ENCODE measurements at regions not wholly inside any gene's neighbourhood (a gene's known extent, or its start where the extent isn't known, plus 50 kb on each side); places are given as distances from the start of the nearest gene placed in this dataset.
"Not testable (repeated sequence)": the region's sequence is repeated elsewhere in the genome, so short reads cannot be mapped to it uniquely, and the experiment has no call there.

- no peak for DNase-seq
Observed at GRCh38 chr3:102348904-102349303, 85.9 kb upstream of the ZPLD1 start.

- no peak for DNase-seq
Observed at GRCh38 chr3:102353148-102353547, 81.7 kb upstream of the ZPLD1 start.

GRCh38 chr3:102353805-102354204, 81.0 kb upstream of the ZPLD1 start:
- DNase-seq, result no peak

GRCh38 chr3:102354818-102355515, 79.8 kb upstream of the ZPLD1 start:
- no peak for DNase-seq

- DNase-seq, result no peak
Observed at GRCh38 chr3:102356506-102356905, 78.3 kb upstream of the ZPLD1 start.

- not testable (repeated sequence) for DNase-seq
Observed at GRCh38 chr3:102357313-102357712, 77.5 kb upstream of the ZPLD1 start.

GRCh38 chr3:102360183-102360860, 74.5 kb upstream of the ZPLD1 start:
- DNase-seq, result no peak

- DNase-seq, result no peak
Observed at GRCh38 chr3:102361101-102361500, 73.7 kb upstream of the ZPLD1 start.

- not testable (repeated sequence) for DNase-seq
Observed at GRCh38 chr3:102366116-102366515, 68.7 kb upstream of the ZPLD1 start.

- no peak for DNase-seq
Observed at GRCh38 chr3:102374863-102375634, 59.8 kb upstream of the ZPLD1 start.

GRCh38 chr3:102378216-102378615, 56.6 kb upstream of the ZPLD1 start:
- DNase-seq, result no peak

- not testable (repeated sequence) for DNase-seq
Observed at GRCh38 chr3:102382201-102382600, 52.6 kb upstream of the ZPLD1 start.
